ENCODE measurements at regions not wholly inside any gene's neighbourhood (a gene's known extent, or its start where the extent isn't known, plus 50 kb on each side); places are given as distances from the start of the nearest gene placed in this dataset.

DNA sequence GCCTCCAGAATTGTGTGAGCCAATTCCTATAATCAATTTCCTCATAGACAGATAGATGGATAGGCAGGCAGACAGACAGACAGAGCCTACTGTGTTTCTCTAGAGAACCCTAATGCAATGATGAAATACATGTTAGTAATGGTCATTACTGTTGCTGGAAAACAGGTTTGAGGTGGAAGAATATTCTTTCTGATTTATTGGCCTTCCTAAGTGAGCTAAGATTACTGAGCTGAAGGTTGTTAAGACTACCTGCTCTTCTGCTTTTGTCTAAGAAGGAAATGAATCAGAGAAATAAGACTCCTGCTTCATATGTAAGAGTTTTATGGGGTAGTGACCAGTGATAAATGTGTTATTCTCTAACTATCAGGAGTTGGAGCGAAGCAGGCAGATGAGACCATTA, 219.9 kb downstream of the ELAVL2 start:
- no peak for DNase-seq

DNA sequence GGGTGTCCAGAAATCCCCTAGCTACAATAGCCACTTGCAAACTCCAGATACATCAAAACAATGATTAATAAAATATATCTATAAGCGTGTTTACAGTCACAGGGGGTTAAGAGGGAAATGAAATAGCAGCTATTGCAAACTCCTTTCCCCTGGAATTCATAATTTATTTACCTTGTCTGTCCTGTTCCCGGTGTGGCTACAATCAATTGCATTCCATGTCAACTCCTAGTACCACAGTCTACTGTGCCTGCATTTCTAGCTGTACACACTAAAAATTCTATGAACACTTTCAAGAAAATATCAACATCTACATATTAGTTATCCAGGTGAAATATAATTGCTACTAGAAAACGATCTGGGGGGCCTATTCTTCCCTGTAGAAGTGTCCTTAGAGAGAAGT, 217.6 kb downstream of the ELAVL2 start:
- DNase-seq, result no peak

DNA sequence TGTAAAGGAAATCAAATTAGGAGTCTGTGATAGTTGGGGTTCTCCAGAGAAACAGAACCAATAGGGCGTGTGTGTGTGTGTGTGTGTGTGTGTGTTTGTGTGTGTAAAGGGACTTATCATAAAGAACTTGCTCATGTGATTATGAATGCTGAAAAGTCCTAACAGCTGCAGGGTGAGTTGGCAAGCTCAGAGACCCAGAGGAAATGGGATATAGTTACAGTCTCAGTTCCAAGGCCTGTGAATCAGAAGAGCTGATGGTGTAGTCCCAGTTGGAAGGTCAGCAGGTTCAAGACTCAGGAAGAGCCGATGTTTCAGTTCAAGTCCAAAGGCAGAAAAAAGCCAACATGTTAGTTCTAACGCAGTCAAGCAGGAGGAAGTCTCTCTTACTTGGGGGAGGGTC, 214.2 kb downstream of the ELAVL2 start:
- DNase-seq, result no peak

DNA sequence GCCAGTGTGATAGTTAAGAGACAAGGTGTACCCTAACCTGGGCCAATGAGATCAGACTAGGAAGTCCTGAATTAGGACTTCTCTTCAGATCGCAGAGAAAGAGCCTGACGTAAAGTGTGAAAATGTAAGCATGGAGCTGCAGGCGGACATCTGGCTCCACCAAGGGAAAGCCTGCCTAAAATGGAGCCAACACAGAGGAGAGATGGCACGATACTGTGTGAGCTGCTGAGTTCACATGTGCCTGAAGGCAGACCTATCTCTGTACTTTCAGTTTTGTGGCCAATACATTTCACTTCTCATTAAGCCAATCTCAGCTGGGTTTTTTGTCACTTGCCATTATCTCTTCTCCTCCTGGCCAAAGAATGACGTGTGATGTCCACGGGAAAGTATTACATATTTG, 210.5 kb downstream of the ELAVL2 start:
- no peak for DNase-seq

DNA sequence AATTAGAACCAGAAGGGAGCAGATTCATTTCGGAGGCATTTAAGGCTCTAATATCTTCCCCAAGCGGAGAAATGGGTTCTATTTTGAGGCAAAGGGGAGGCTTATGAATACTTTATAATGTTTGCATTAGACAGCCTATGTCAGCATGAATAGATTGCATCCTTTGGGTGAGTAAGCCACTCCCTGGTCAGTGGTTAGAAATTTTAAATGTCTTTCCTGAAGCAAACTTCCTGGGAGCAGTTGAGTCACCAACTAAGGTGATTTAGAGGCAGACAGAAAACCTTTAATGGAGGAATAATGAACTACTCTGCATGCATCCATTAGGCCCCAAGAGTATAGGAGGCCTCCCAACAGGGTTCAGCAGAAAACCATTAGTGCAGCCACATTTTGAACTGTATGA, 204.9 kb downstream of the ELAVL2 start:
- no peak for DNase-seq

DNA sequence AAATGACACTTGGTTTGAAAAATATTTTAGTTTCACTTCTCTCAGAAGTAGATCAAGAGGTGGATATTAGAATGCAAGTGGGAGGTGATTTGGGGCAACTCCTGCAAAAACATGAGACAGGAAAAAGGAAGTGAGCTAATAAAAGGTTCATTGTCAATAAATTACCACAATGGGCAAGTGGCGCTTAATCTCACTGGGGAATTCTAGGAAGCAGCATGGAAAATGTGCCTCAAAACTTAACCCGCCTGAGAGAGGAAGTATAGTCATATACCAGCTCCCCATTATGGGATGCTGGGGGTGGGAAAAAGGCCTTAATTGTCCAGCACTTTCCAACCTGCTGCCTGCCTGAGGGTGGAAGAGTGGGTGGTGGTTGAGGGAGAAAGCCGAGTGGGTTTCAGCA, 204.1 kb downstream of the ELAVL2 start:
- DNase-seq, result no peak

DNA sequence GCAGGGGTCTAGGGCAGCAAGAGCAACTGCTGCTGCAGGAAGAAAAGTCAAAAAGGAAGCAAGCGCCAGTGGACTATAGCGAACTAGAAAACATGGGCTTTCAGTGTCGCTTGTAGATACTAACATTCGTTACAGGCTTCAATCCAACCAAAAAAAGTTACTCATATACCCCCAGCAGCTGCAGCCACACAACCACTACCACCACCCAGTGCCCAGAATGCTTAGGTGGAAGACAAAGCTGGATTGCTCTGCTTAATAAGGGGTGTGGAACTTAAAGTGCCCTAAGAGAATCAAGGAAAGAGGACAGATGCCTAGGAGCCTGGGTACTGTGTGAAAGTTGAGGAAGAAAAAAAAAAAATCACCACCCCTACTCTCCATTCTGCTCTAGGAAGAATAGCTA, 203.6 kb downstream of the ELAVL2 start:
- DNase-seq, result no peak

DNA sequence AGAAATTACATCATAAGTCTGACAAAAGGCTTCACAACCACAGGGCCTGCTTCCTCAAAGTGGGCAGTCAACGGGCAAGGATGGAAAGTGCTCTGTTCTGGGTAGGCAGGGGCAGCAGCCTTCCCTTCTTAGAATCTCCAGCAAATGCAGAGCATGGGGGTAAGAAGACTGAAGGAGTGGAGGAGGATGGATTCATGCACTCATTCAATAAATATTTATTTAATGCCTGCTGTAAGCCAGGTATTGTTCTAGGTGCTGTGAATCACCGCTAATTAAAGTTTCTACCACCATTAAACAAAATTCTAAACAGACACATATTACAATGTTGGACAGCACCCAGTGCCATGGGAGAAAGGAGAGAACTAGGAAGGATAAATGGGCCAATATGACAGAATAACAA, 195.6 kb downstream of the ELAVL2 start:
- no peak for DNase-seq

DNA sequence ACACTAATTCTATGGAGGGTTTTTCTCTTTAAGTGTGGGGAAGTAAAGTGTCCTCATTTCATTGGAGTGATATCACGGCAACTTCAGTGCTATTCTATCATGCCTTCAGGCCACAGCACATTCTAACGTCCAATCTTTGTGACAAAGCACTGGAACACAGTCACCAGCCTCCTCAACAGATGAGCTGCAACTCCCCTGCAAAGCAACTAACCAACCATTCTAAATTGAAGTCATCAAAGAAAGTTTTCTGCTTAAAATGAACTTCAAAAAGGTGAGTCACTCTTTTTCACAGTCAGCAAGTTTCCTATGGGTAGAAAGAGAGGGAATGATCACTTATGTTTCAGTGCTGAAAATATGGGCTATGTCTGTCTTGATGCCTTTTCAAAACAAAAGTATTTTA, 190.8 kb downstream of the ELAVL2 start:
- no peak for DNase-seq

DNA sequence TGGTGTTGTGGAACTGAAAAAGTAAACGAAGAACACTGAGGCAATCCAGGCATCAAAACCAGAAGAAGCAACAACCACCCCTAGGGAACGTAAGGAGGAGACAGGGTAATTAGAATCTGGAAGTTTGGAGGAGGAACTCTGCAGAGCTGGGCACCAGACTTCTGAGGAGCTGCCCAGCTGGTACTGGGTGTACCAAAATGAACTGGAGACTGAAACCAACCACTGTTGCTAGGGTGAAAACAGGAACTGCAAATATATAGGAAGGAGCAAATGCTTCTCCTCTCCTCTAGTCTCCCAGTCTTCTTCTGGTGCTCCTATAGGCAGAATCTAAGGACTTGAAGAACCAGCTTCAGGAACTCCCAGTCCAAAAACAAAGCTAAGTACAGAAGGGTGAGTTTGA, 189.8 kb downstream of the ELAVL2 start:
- DNase-seq, result no peak

DNA sequence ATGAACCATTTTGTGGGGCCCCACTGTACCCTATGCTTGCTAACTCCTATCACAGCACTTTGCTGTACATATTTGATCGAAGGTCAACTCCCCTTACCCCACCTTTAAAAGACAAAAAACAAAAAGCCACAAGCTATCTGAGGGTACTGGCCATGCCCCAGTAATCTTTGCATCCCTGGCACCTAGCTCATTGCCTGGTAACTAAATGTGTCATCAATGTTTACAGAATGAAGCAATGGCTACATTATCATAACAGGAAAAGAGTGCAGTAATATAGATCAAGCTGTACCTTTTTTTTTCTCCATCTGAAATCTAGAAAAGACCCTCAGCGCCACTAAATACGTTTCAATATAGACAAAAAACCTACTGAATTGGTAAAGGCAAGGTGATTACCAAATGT, 188.0 kb downstream of the ELAVL2 start:
- DNase-seq, result no peak

DNA sequence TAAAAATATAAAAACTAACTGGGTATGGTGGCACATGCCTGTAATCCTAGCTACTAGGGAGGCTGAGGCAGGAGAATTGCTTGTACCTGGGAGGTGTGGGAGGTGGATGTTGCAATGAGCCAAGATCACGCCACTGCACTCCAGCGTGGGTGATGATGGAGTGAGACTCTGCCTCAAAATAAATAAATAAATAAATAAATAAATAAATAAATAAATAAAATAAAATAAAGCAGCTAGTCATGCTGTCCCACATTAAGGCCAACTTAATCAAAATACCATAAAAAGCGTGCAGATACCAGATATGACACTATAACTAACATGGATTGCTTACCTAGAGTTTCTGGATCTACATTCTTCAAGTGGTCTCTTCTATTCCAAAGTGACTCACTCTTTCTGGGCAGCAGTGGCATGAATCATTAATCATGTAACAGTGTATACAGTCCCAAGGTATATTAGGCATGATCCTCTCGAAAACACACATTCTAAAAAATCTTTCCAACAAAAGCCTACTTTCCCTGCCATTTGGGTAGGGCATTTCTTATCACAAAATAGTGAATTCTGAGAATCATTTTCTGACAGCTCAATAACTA, 187.1 kb downstream of the ELAVL2 start:
- no peak for DNase-seq
